ENCODE measurements at regions not wholly inside any gene's neighbourhood (a gene's known extent, or its start where the extent isn't known, plus 50 kb on each side); places are given as distances from the start of the nearest gene placed in this dataset.
"Not testable (repeated sequence)": the region's sequence is repeated elsewhere in the genome, so short reads cannot be mapped to it uniquely, and the experiment has no call there.

DNA sequence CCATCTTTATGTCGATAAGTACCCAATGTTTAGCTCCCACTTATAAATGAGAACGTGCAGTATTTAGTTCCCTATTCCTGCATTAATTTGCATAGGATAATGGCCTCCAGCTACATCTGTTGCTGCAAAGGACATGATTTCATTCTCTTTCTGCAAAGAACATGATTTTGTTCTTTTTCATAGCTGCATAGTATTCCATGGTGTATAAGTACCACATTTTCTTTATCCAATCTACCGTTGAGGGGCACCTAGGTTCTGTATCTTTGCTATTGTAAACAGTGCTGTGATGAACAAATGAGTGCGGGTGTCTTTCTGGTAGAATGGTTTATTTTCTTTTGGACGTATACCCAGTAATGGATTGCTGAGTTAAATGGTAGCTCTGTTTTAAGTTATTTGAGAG, 63.0 kb downstream of the HLX start:
- DNase-seq, result no peak

GRCh38 chr1:220942914-220943313, 63.7 kb downstream of the HLX start:
- DNase-seq, result not testable (repeated sequence)

GRCh38 chr1:220943319-220943996, 64.2 kb downstream of the HLX start:
- no peak for DNase-seq

GRCh38 chr1:220950576-220950975, 71.3 kb downstream of the HLX start:
- DNase-seq, result no peak

DNA sequence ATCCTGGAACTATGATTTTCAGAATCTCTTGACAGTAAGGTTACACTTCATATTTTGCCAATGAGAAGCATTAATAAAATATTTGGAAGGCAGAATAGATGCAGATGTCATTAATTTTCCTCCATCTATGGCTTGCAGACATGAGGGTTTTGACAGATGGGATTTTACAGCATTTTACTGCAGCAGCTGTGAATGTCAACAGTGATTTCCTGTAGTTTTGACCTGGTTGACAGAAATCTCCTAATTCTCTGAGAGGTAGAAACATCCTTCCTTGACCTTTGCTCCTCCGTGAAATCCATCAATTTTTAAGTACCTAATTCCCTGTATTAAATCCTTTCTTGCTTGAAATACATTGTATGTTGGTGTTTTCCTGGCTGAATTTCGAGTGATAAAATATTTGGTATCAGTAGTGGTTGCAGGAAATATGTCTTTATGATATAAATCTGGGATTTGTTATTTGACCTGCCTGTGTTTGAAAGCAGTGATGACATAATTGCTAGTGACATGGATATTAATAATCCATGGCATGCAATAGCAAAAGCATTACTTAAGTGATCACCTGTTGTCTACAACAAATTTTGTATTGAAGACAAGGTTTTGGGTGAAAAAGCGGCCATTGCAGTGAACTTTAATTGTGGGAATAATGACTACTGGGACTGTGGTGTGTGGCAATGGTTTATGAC, 73.9 kb downstream of the HLX start:
- no peak for DNase-seq

- no peak for DNase-seq
Measured at GRCh38 chr1:220954321-220955075, 75.3 kb downstream of the HLX start.

- no peak for DNase-seq
Measured at GRCh38 chr1:220955116-220955515, 75.9 kb downstream of the HLX start.

DNA sequence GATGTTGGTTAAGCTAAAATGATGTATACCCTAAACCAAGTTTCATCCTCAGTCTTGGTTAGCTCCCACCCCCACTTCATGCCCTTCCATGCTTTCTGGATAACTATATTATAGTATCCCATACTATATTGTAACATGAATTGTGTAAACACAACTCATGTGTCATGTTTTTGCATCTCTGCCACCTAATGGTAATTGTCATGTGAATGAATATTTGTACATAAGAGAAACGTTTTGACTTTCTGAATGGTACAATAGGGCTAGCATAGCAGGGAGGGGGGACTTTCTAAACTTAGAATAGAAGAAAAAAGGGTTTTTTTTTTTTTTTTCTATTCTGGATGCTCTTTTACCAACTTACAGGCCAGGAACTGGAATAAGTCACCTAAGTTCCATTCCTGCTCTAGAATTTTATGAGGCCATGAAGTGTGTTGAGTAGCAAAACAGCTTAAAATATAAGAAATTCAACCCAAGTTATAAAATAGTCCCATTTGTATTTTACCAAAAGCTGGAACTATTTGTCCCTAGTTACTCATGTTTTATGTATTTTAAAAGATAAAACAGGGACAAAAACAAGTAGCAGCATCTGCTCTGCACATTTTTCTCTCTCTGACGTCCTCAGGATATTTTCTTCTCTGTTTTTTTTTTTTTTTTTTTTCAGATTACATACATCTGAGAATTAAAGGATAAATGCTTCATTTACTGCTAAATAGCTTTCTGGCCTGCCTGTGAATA, 77.4 kb downstream of the HLX start:
- DNase-seq, result no peak

DNA sequence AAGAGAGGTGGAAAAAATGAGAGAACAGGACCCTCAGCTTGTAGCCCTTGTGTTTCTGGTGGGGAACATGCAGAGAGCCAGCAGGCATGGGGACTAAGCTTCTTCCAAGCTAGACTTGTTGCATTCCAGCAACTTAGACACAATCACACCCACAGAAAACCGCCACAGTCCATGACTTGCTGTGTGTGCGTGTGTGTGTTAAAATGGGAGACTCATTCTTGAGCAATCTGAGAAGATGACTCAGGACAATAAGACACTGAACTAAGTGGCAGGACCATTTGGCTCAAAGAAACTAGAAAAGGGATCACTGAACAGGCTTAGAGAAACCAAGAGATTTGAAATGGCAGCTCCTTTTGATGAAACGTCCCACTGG, 78.0 kb downstream of the HLX start:
- DNase-seq, result no peak

DNA sequence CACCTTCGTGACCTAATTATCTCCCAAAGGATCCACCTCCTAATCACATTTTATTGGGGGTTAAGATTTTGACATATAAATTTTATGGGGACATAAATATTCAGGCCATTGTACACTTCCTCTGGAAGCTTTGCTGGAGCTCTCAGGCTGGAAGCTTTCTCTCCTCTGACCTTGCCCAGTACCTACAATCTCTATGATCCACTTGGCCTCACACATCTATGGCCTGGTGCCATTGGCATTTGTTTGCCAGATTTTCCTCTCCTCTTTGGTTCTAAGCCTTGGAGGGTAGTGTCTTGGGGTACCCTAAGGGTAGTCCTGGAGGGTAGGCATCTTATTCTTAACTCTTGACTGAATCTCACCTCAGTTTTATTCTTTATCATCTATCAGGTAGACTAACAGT, 79.0 kb downstream of the HLX start:
- DNase-seq, result no peak

- DNase-seq, result no peak
Measured at GRCh38 chr1:220962031-220962751, 82.9 kb downstream of the HLX start.

GRCh38 chr1:220966041-220966440, 86.8 kb downstream of the HLX start:
- no peak for DNase-seq

- DNase-seq, result no peak
Measured at GRCh38 chr1:220966473-220966872, 87.2 kb downstream of the HLX start.

DNA sequence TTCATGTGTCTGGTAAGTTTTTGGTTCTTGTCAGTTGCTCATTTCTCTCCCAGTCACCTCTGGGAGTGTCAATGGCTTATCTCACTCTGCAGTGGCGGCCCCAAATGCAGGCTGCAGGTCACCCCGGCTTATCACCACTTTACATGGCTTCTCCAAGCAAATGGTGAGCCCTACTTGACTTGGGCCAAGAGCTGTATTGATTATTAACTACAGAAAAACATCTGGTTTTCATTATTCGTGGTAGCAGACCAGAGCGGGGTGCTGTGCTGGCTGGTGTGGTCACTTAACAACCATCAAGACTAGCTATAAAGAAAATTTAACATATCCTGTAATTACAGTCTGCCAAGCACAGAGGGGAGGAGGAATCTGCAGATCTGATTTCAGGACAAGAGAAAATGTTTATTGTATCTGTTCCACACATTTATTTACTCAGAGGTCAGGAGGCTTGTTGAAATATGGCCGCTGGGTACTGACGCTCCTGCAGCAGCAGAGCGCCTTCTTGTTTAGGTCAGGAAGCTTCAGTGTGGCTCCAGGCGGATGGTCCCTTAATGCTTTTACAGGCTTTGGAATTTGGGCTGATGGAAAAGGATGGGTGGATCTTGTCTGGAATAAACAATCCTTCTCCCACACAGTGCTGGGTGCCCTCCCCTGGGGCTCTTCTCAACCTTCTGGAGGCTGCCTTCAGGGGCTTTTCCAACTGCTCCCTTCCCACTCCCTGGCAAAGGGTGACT, 87.8 kb downstream of the HLX start:
- no peak for DNase-seq

DNA sequence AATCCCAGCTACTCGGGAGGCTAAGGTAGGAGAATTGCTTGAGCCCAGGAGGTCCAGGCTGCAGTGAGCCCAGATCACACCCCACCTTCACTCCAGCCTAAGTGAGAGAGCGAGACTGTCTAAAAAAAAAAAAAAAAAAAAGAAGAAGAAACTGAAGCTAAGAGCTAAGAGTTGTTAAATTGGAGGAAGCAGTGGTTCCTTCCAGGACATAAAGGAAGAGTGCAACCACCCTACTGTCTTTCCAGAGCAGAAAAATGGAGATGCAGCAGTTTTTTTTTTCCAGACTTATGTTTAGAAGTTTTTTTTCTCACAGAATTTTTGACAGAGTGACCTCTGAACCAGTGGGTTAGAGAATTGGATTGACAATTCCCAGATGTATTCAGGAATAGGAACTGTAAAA, 88.7 kb downstream of the HLX start:
- DNase-seq, result no peak

DNA sequence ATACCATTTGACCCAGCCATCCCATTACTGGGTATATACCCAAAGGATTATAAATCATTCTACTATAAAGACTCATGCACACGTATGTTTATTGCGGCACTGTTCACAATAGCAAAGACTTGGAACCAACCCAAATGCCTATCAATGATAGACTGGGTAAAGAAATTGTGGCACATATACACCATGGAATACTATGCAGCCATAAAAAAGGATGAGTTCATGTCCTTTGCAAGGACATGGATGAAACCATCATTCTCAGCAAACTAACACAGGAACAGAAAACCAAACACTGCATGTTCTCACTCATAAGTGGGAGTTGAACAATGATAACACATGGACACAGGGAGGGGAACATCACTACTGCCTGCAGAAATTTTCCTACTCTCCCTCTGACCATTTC, 90.0 kb downstream of the HLX start:
- not testable (repeated sequence) for DNase-seq

- DNase-seq, result no peak
Measured at GRCh38 chr1:220970311-220970710, 91.1 kb downstream of the HLX start.

DNA sequence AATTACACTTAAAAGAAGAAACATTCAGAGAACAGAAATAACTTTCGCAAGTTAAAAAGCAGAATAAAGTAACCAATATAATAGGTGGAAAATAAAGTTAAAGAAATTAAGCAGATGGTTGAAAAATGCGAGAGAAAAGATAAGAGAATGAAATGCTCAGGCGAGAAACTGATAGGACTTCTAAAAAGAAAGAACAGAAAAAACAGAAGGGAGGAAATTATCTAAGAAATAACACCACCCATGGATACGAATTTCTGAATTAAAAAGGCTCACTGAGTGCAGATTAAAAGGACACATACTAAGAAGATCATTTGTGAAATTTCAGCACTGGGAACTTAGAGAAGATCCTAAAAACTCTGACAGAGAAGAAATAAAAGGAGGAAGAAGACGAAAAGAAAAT, 92.0 kb downstream of the HLX start:
- no peak for DNase-seq

DNA sequence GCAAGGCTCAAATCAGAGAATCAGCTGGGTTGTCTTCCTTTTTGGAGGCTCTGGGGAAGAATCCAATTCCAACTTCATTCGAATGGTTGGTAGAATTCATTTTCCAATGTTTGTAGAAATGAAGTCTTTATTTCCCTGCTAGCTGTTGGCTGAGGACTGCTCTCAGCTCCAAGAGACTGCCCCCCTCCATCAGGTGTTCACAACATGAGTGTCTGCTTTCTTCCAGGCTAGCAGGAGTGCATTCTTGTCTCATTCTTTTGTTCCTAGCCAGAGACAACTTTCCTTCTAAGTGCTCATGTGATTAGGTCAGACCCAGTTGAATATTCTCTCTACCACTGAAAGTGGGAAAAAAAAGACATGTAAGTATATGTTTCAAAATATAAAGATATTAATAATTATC, 95.2 kb downstream of the HLX start:
- no peak for DNase-seq

- DNase-seq, result no peak
Measured at GRCh38 chr1:220976390-220976789, 97.1 kb downstream of the HLX start.

DNA sequence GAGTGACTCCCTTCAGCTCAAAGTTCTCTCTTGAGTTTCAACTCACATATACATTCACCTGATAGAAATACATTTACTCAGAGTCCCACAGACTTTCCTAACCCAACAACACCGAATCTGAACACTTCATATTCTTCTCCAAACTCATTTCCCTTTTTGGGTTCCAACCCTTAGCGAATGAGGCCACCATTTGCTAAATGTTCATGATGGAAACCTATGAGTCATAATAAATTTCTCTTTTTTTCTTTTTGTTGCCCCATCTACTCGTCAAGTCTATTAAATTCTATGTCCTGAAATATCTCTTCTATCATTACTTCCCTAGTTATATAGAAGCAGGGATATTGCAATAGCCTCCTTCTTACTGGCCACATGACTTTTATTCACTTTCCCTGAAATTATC, 100.1 kb downstream of the HLX start:
- no peak for DNase-seq

GRCh38 chr1:220982686-220983085, 103.4 kb downstream of the HLX start:
- DNase-seq, result no peak
